T-helper 1 cell treated with Interleukin-12 subunit alpha and Interleukin-12 subunit beta and Interleukin-4 antibody, amounts not matched to agents 30 ng/mL and 1 ng/mL, for 36 hours (primary cell): ENCODE measurements at regions not wholly inside any gene's neighbourhood (a gene's known extent, or its start where the extent isn't known, plus 50 kb on each side); places are given as distances from the start of the nearest gene placed in this dataset.

Experiments used
- intact Hi-C: fragments of 100-400 bp; cut with micrococcal nuclease; formaldehyde crosslinking; loops from one replicate; pipeline ENCODE4 v1.15.1; 2024

DNA sequence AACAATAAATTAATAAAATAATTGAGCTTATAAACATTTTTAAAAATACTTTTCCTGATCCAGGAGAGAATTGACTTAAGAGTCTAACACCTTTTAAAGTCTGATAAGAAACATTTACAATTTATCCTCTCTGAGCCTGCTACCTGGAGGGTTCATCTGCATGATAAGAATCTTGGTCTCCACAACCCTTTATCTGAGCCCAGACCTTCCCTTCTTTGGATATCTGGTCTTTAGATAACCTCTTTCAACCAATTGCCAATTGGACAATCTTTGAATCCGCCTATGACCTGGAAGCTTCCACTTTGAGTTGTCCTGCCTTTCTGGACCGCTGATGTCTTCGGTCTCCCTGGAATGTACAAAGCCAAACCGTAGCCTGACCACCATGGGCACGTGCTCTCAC, 1393.3 kb upstream of the TMEM132C start:
- intact Hi-C loops, result loop anchor here (1.0 to 5.0 kb wide), 4 partner anchors 89 to 1690 kb away; no protein-coding TSS in a partner anchor

DNA sequence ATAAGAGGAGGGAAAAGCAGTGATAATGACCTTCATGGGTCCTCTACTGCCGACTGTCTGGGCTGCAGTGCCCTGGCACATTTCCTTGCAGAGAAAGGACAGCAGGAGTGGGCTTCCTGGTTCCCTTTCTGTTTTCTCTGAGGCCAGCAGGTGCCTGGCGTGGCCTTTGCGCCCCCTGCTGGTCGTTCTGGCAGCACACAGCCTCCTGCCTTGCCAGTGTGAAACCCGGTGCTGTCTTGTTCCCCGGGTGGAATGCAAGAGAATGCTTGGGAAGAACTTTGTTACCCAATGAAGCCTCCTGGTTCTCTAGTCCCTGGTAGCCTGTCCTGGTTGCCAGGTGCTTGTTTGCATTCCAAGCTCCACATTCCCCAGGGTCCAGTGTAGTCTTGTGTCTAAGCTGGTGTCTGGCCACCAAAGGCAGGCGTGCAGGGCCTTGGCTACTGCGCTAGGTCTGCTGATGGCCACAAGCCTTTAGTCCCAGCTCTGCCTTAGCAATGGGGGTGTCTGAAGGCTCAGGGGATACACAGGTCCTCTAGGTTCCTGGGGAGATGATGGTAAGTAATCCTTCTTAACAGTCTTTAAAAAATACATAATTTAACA, 1392.4 kb upstream of the TMEM132C start:
- intact Hi-C loops, result loop anchor here (1.0 to 5.0 kb wide), 4 partner anchors 90 to 1691 kb away; no protein-coding TSS in a partner anchor

DNA sequence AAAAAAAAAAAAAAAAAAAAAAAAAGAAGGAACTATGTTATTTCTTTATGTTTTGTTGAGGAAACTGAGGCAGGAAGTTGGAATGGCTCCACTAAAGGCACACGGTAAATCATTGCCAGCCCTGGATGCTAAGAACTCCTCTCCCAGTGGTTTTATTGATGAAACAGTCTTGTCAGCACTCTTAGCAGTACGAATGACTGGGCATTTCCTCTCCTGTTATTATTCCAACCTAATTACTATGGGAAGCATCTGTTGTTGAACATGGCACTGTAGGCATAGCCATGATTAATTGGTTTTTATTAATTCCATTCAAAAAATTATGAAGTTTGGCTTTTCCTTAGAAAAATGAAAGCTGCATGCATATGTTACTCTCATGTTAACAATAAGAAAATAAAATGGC, 1387.1 kb upstream of the TMEM132C start:
- intact Hi-C loops, result no loop called here

DNA sequence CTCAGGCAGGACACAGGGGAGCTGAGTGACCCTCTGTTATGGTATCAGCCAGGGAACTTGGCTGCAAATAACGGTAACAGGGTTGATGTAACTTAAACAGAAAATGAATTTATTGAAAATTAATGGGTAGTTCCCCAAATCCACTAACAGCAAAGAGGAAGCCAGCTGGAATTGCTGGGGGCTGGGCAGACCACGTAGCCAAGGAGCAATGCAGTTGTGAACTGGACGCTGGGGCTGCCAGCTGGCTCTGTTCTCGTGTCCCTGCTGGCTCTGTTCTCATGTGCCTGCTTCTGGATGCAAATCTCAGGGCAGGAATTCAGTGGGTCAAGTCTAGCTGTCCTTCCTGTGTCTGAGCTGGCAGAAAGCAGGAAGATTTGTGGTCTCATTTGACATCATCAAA, 1383.3 kb upstream of the TMEM132C start:
- intact Hi-C loops, result no loop called here

DNA sequence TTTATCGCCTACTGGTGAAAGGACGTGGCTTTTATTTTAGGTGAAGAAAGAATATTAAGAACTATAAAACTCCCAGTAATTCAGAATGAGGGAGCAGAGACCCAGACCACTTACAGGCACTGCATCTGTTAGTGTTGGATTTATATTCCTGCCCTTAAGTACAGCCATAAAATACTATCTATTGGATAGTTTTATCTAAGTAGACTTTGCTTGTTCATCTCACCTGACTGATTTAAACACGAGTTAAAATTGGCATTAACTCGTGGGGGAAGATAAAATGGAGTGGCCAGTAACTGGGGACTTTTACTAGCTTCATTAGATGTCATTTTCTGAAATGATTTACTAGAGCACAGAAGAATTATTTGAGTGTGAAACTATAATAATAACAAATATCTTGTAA, 1377.5 kb upstream of the TMEM132C start:
- intact Hi-C loops, result no loop called here

DNA sequence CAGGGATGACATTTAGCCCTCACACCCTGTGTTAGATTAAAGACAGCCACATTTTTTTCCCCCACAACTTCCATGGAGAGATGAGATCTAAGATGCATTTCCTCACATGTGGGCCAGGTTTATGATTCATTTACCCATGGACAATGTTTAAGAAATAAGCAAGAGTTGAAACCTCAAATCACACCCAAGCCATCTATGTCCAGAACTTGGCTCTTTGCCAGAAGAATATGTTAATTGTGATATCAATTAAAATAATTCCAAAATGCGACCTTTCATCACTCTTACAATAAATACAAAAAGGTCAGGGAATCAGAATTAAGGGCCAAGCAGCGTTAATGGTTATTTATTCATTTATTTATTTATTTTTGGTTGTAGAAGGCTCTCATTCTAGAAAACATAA, 1376.9 kb upstream of the TMEM132C start:
- intact Hi-C loops, result no loop called here

DNA sequence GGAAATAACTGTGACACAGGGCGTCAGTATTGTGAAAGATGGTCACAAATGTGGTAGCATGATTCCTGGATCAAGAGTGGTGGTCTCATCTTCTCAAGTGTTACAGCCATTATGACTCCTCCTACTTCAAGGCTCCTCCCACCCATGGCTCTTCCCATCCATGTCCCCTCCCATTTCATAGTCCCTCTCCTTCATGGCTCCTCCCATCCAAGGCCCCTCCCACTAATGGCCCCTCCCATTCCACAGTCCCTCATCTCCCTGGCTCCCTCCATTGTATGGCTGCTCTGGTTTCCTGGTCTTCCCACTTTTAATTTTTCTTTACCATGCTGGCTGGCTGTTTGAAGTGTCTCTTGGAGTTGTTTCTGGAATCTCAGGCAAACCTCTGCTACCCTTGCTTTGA, 1375.2 kb upstream of the TMEM132C start:
- intact Hi-C loops, result no loop called here

DNA sequence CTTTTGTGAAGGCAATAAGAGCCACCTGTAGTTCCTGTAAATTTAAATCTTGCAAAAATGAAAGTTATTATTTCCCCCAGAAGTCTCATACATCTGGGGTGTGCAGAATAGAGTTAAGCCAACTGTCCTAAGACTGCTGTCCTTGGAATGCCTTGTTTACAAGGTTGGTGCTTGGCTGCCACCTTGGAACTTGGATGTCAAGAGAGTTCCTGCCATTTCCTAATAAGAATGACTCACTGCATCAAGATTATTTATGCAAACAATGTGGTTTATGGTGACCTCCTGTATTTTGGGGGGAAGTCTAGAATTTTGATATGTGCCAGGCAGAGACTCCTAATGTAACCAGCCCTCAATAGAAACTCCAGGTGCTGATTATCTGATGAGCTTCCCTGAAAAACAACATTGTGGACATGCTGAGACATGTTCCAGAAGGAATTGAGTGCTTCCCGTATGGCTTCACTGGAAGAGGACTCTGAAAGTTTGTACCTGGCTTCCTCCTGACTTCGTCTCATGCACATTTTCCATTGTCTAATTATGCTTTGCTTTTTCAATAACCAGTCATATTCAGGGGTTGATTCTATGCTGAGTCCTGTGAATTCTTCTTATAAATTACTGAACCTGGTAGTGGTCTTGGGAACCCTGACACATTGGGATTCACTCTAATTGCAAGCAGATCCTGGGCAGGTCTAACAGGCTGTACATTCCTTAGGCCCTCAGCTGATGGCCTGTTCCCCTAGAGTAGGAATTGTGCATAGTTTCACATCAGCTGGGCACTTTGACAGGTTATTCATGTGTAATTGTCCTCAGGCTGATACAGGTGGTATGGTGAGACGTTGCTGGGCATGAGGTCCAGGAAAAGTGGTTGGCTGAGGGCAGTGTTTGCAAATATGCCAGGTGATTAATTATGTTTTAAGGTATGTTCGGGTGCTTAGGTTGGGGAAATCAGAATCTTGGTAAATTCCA, 1370.7 kb upstream of the TMEM132C start:
- intact Hi-C loops, result no loop called here

DNA sequence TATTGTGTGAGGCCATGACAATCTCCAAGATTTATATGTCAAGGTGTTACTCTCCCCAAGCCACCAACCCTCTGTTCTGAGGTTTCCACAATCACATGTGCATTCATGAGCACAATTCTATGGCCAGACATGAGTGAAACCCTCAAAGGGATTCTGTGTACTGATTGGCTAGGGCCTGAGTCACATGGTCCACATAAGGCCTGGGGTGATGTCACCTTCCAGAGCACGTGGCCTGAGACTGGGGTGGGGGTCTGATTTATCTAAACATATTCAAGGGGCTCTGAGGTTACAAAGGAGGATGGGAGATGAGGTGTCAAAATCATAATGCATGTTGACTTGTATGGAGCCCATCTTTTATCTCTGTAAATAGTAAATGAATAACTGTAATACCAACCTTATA, 1369.9 kb upstream of the TMEM132C start:
- intact Hi-C loops, result no loop called here

DNA sequence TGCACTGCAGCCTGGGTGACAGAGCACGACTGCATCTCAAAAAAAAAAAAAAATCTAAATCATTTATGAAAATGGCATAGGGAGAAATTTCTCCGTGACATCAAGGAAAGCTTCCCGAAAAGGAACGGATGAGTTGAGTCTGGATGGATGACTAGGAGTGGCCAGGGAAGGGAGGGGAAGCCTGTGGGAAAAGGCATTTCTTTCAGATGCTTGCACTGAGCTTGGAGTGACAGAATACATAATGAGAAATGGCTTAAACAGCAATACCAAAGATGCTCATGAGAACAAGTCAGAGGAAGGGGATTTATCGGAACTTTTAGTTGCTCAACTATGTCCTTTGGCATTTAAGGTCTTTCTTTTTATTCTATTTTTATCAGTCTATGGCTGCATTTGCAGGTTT, 1369.2 kb upstream of the TMEM132C start:
- intact Hi-C loops, result no loop called here

DNA sequence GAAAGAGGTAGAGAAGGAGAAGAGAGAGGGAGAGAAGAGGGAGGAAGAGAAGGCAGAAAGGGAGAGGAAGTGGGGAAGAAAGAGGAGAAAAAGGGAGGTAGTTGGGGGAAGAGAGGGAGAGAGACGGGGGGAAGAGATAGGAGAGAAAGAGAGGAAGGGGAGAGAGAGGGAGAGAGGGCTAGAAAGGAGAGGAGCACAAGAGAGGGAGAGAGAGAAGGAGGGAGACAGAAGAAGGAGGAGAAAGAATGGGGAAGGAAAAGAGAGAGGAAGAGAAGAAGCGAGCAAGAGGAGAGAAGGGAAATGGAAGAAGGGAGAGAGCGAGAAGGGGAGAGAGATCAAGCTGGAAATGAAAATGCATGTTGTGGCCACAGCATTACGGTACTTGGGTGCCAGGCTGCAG, 1368.4 kb upstream of the TMEM132C start:
- intact Hi-C loops, result no loop called here

DNA sequence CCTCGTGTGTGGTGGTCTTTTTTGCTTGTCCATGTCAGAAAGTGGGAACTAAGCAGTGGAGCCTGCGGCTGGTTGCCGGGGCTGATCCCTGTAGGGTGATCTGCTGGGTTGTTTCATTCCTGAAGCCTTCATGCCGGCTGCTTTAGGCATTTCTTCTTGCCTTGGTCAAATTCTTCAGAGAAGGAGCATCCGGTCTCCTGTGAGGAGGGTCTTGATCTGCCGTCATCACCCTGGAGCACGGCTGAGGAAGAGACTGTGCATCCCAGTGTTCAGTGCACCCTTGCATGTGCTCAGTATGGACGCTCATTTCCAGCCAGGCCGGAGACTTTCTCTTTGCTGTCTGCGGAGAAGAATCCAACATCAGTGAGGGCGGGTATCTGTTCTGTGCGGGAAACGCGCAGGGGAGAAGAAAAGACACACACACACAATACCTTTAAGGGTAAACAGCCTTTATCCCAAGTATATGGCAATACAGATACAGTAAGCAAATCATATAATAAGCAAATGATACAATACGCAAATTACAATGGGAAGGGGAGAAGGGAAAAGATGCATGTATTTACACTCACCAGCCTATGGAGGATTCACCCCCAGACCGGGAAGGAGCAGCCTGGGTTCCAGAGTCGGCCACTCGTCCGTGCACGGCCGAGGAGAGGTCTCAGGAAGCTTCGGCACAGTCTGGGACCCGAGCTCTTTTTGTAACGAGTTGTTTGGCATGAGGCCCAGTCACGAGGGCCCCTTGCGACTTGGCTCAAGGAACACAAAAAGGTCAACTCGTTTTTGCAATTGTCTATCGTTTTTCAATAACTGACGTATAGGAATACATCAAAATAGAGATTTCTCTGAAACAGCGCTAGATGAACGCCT, 1366.8 kb upstream of the TMEM132C start:
- intact Hi-C loops, result no loop called here

DNA sequence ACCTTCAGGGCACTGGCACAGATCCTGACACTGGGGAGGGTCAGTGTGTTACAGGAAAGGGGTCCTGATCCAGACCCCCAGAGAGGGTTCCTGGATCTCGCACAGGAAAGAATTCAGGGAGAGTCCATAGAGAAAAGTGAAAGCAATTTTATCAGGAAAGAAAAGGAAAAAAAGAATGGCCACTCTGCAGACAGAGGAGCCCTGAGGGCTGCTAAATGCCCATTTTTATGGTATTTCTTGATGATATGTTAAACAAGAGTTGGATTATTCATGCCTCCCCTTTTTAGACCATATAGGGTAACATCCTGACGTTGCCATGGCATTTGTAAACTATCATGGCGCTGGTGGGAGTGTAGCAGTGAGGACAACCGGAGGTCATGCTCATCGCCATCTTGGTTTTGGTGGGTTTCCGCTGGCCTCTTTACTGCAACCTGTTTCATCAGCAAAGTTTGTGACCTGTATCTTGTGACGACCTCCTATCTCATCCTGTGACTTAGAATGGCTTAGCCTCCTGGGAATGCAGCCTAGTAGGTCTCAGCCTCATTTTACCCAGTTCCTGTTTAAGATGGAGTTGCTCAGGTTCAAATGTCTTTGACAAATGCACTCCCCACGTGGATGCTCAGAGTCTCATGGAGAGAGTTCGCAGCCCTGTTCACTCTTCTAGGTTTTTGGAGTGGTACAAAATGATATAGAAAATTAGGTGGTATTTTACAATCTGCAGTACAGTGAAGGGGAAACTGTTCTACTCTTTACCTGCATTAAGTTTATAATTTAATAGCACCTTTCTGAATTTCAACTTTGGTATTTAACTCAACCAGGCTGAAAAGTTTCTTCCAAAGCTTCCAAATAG, 1363.7 kb upstream of the TMEM132C start:
- intact Hi-C loops, result no loop called here

DNA sequence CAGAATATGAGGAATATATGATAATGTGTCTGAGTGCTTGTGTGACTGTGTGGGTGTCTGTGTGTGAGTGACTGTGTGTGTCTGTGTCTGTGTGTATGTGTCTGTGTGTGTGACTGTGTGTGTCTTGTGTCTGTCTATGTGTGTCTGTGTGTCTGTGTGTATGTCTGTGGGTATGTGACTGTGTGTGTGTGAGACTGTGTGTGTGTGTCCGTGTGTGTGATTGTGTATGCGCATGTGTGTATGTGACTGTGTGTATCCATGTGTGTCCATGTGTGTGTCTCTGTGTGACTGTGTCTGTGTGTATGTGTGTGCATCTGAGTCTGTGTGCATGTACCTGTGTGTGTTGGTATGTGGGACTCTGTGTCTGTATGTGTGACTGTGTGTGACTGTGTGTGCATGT, 1361.2 kb upstream of the TMEM132C start:
- intact Hi-C loops, result no loop called here

DNA sequence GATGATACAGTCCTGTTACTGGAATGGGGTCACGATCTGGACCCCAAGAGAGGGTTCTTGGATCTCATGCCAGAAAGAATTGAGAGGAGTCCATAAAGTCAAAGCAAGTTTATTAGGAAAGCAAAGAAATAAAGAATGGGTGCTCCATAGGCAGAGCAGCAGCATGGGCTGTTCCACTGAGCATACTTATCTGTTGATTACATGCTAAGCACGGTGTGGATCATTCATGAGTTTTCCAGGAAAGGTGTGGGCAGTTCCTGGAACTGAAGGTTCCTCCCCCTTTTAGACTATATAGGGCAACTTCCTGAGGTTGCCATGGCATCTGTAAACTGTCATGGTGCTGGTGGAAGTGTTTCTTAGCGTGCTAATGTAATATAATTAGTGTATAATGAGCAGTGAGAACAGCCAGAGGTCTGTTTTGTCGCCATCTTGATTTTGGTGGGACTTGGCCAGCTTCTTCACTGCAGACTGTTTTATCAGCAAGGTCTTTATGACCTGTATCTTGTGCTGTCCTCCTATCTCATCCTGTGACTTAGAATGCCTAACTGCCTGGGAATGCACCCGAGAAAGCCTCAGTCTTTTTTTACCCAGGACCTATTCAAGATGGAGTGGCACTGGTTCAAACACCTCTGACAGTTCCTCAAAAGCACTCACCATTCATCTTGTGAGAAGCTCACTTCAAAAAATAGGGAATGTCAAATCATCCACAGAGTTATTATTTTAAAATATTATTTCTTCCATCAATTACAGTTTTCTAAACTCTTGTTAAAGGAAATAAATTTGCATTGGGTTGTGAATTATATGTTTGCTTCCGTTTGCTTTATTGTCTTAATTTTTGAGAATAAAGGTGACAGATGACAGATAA, 1358.8 kb upstream of the TMEM132C start:
- intact Hi-C loops, result no loop called here

DNA sequence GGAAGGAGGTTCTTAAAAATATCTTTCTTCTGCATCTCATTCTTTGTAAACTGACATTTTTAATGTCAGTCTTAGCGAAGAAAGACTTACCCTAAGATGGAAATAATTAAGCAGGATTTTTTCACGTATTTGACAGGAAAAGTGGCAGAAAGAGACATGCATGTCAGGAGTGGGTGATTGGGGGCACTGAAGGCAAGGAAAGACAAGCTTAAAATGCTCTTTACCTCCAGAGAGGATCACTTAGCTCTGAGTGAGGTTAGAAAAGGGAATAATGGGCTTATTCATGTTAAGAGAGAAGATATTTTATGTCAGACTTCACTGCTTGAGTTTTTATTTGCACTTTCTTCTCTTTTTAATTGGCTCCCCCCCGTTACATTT, 1358.2 kb upstream of the TMEM132C start:
- intact Hi-C loops, result no loop called here

DNA sequence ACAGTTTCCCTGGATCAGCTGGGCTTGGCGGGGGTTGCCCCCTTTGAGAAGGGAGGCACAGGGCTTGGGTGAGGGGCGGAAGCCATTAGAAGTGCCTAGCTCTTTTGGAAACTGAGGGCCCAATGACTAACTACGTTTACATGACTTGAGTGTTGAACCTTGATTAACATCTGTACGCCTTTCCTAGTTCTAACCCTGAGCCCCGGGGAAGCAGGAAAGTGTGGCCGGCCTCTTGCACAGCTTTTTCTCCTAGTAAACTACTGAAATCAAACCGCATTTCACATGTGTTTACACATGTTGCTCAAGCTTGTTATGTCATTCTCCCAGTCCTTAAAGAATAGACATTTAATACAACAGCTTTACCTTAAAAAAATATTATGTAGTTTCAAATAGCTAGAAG, 1356.4 kb upstream of the TMEM132C start:
- intact Hi-C loops, result no loop called here

DNA sequence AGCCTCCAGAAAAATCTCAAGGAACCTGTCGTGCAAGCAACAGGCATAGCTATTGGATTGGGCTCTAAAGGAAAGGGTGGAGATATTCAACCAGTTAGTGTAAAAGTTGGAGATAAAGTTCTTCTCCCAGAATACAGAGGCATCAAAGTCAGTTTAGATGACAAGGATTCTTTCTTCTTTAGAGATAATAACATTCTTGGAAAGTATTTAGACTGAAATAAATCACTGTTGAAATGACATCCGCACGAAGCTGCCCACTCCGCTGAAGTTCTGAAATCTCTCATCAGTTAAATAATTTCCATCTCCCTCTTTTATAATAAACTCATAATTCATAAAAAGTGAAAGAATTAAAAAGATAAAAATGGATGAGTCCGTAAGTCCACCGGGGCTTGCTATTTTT, 1354.9 kb upstream of the TMEM132C start:
- intact Hi-C loops, result no loop called here

DNA sequence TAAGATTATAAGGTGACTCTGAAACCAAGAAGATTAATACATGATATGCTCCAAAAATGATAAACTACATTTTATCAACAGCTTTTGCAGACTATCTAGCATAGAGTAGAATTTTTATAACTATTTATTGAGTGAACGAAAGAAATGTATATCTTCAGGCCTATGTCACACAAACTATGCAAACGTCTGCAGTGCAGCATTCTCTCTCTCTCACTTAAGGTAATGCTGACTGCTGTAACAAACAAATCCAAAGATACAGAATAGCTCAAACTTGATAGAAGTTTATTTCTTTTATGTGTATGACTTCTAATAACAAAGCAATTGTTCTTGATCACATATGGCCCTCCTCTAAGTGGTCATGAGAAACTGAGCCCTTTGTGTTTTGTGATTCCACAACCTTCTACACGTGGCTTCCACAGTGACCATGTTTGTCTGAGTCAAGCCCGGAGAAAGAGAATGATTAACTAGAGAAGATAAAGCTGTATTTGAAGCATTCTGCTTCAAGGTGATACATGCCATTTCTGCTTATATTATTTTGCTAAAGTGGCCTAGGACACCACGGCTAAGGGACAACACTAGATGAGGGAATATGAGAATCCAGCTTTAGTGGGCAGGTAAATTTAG, 1352.7 kb upstream of the TMEM132C start:
- intact Hi-C loops, result no loop called here

DNA sequence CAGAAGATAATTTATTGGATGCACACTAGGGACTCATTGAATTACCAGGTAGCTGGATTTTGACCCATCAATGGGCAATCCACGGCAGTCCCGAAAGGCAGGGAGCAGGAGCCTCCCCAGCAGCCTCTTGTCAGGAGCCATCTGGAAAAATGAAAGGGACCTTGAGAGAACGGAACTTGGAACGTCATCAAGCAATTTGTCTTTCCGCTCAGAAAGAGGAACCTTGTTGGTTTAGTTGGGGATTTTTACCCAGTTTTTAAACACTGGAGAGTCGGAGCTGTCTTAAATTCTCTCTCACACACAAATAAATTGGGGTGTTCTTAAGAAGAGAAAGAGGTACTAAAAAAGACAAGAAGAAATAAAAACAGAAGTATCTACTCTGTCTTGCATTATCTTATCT, 1351.7 kb upstream of the TMEM132C start:
- intact Hi-C loops, result no loop called here
